Omental fat pad (tissue), 3 donors: ENCODE measurements at regions not wholly inside any gene's neighbourhood (a gene's known extent, or its start where the extent isn't known, plus 50 kb on each side); places are given as distances from the start of the nearest gene placed in this dataset.

ENCODE experiments used
- ATAC-seq: fragments of 150-250 bp; one replicate; pipeline ENCODE4 v1.9.1; 2016; ENCODE audit warnings: mild to moderate bottlenecking, moderate library complexity; ENCODE audit not compliant: low FRiP score
- DNase-seq: peaks from one replicate; pipeline ENCODE4 v3.0.0-alpha.2; 2019; ENCODE audit warnings: low spot score
- CTCF ChIP-seq, 3 donors: fragments of 450-650 bp; IDR thresholded peaks; one replicate each; pipeline ENCODE4 v1.5.1; 2016 to 2017; ENCODE audit warnings: antibody characterized with exemption in 3 of 3, mild to moderate bottlenecking in 3 of 3, moderate library complexity in 2 of 3

GRCh38 chr12:90791445-90791844 is 163.5 kb downstream of the CCER1 start:
- DNase-seq (no peak), ATAC-seq (no peak)
- TF ChIP-seq CTCF (IDR thresholded peaks at IDR 0.05) = no peak

DNA sequence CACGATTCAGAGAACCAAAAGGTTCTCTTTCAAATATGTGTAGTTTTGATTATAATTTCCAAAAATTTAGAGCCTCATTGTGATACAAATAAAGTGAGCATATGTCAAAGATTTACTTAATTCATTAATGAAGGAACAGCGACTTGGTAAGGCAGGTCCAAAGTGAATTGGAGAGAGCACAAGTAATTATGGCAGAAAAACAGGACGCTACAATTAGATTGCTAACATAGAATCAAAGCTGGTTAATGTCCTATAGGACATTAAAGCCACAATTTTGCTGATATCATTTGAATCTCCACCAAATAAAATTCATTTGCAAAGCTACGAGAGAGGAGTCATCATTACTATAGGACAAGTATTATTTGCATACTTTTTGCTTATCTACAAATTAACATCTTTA is 164.2 kb downstream of the CCER1 start:
- TF ChIP-seq CTCF (IDR thresholded peaks at IDR 0.05) = no peak
- no peak for DNase-seq
- no peak for ATAC-seq

GRCh38 chr12:90773491-90773890 is 181.5 kb downstream of the CCER1 start:
- DNase-seq (no peak), ATAC-seq (no peak)
- no peak for TF ChIP-seq CTCF (IDR thresholded peaks at IDR 0.05)

GRCh38 chr12:90770861-90771260 is 184.1 kb downstream of the CCER1 start:
- ATAC-seq (no peak), DNase-seq (no peak)
- TF ChIP-seq CTCF (IDR thresholded peaks at IDR 0.05) = no peak

- ATAC-seq = no peak
- no peak for TF ChIP-seq CTCF (IDR thresholded peaks at IDR 0.05)
- no peak for DNase-seq
Measured at GRCh38 chr12:90757957-90758356, 197.0 kb downstream of the CCER1 start.

GRCh38 chr12:90745211-90745610 is 209.8 kb downstream of the CCER1 start:
- DNase-seq (no peak), ATAC-seq (no peak)
- TF ChIP-seq CTCF (IDR thresholded peaks at IDR 0.05) = no peak

DNA sequence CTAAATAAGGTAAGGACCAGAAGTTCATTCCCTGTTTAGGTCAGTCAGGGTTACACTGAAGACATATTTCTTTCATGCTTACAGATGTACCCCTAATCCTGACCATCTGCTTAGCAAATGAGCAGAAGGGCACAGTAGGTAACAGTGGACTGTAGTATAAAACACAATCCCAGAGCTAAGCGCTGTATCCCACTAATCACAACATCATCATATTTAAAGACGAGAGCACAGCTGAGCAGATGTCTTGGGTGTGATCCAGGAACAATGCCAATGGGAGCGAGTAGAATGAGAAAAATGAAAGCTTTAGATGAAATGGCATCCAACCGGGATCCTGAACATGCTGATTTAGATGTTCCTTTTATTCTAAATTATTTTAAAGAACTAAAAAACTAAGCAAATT is 213.4 kb downstream of the CCER1 start:
- DNase-seq (no peak), ATAC-seq (no peak)
- no peak for TF ChIP-seq CTCF (IDR thresholded peaks at IDR 0.05)
